AG04449 (cell line): ENCODE measurements at regions not wholly inside any gene's neighbourhood (a gene's known extent, or its start where the extent isn't known, plus 50 kb on each side); places are given as distances from the start of the nearest gene placed in this dataset.

Source experiments
- CTCF ChIA-PET: fragments of 350-600 bp; formaldehyde crosslinking; extraction: SDS; loops from one replicate; lab custom pipeline; 2021; ENCODE audit warnings: antibody characterized with exemption; lab: Yijun Ruan, JAX
- POLR2A ChIA-PET: fragments of 400-600, 350-600 bp; formaldehyde crosslinking; extraction: SDS; loops from one replicate; lab custom pipeline; 2020; ENCODE audit warnings: antibody characterized with exemption, inconsistent platforms; lab: Yijun Ruan, JAX
- DNase-seq: peaks from one replicate; pipeline ENCODE4 v3.0.0-alpha.2; 2010; ENCODE audit warnings: low read depth, low spot score
- H3K4me3 ChIP-seq: 2 replicates; pipeline ENCODE4 v1.5.1; 2011; ENCODE audit warnings: low read depth, mild to moderate bottlenecking, control low read depth, low read length
- CTCF ChIP-seq: IDR thresholded peaks from one replicate; pipeline ENCODE4 v1.5.1; 2011; ENCODE audit warnings: mild to moderate bottlenecking, moderate library complexity, low read length, control low read depth, inconsistent platforms; ENCODE audit not compliant: insufficient read depth; ENCODE audit errors: missing control alignments

DNA sequence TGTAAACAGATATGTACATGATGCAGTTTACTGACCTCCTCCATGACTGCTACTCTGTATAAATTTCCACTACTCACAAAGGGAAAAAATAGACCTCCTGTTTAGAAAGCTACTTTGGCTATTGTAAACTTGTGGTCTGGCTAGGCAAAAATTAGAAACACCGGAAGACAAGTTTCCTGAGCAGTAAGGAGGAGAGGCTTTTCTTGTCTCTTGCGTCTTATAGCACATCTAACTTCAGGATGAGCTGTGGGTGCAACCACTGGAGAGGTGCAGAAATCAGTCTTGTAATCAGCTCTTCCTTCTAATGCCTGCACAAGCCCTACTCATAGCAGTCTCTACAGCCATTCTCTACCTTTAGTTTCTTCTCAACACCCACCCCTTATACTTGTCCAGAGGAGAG, 296.5 kb upstream of the SLC35B3 start:
- no peak overlapping the region for H3K4me3 ChIP-seq
- CTCF ChIA-PET: no interaction called here
- no peak for TF ChIP-seq CTCF
- DNase-seq: no peak
- POLR2A ChIA-PET: no interaction called here

DNA sequence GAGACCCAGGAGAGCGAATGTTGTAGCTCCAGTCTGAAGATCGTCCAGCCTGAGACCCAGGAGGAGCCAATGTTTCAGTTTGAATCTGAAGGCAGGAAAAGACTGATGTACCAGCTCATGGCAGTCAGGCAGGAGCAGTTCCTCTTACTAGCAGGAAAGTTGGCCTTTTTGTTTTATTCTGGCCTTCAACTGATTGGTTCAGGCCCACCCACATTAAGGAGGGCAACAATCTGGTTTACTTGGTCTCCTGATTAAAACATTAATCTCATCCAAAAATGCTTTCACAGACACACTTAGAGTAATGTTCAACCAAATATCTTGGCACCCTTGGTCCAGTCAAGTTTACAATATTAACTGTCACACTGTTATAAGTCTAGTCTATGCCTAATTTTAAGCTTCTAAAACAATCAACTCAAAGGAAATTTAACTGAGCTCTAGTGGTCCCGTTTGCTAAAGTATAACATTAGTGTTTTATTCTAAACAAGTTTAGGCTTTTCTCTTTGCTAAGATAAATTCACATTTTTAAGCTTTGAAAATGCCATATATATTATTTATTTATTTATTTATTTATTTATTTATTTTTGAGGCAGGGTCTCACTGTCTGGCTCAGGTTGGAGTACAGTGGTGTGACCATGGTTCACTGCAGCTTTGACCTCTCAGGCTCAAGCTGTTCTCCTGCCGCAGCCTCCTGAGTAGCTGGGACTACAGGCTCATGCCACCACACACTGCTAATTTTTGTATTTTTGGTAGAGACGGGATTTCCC, 275.5 kb upstream of the SLC35B3 start:
- no peak for DNase-seq
- H3K4me3 ChIP-seq: no peak overlapping the region
- no peak for TF ChIP-seq CTCF
- POLR2A ChIA-PET: no interaction called here
- CTCF ChIA-PET: no interaction called here

DNA sequence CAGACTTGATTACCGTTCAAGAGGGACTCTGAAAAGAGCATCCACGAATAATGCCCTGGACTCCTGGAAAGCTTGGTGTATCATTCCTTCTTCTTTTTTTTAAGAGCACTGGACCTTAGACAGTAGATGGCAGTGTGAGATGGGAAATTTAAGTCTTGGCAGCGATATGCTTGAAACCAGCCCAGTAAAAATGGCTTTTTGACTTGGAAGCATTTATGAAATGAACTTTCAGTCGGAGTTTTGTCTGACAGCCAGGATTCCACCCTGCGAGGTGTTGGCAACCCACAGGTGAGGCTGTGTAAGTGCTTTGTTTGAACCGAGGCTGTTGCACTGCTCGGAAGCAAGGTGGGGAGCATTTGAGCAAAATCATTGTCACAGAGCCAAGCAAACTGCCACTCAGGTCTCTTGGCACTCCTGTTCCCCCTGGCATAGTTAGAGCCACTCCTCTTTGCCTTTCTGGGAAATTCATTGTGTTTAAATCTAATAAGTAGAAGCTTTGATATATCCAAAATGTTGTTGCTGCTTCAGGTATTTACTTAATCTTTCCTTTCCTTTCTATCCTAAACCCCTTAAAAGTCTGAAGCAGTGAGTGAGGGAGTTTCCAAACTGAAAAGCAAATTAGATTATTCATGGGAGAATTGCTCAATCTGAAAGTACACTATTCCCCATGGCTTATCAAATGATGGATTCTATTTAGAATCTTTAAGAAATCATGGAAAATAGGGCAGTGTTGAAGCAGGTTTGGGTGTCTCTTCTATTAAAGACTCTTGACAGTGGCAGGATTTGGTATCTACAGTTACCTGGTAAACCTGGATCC, 272.8 kb upstream of the SLC35B3 start:
- CTCF ChIA-PET: no interaction called here
- H3K4me3 ChIP-seq: no peak overlapping the region
- POLR2A ChIA-PET: no interaction called here
- no peak for TF ChIP-seq CTCF
- DNase-seq: no peak

DNA sequence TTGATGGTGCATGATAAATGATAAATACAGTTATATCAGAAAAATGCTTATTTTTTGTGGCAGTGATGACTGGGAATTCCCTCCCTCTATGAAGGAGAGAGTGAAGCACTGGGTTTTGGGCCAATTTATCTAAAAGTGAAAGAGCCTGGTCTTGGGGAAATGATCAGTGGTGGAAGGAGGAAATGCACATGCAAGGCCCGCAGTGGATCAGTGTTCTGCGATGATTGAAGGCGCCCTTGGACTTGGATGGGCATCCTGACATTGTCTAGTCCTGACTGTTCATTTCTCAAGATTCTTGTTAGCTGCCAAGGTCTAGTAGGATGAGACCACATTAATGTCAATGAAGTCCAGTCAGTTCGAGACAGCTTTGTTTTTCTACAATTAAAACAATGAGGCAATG, 272.0 kb upstream of the SLC35B3 start:
- no peak for TF ChIP-seq CTCF
- ChIA-PET POLR2A (no interaction called here), CTCF (no interaction called here)
- H3K4me3 ChIP-seq: no peak overlapping the region
- DNase-seq: no peak

DNA sequence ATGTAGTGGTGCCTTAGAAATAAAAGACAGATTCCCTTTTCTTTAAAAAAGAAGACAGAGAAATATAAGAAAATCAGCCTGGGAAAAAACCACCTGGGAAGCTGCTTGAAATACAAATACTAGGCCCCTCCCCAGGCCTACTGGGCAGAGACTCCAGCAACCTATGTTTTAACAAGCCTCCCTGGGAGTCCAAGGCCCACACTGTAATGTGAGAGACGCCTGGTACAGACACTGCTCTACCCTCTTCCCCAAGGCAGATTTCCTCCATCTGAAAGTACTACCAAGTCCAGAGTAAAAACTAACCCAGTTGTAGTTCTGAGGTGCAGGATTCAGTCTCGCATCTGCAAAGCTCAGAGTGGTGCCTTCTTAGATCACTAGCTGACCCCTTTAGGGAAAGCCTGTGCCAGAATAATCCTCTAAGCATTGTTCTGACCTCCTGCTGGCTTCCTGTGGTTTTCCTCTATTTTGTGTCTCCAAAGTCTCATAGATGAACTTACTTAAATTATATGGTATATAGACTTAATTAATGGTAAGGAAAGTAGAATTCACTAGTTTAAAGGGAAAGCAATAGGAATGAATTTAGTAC, 270.2 kb upstream of the SLC35B3 start:
- POLR2A ChIA-PET: no interaction called here
- no peak for DNase-seq
- no peak overlapping the region for H3K4me3 ChIP-seq
- CTCF ChIA-PET: no interaction called here
- no peak for TF ChIP-seq CTCF

- POLR2A ChIA-PET: no interaction called here
- no peak for DNase-seq
- CTCF ChIA-PET: no interaction called here
- H3K4me3 ChIP-seq: no peak overlapping the region
- no peak for TF ChIP-seq CTCF
These were observed 267.7 kb upstream of the SLC35B3 start for GRCh38 chr6:8703059-8703458.
